Lower leg skin (tissue), 4 donors: ENCODE measurements at regions not wholly inside any gene's neighbourhood (a gene's known extent, or its start where the extent isn't known, plus 50 kb on each side); places are given as distances from the start of the nearest gene placed in this dataset.

ENCODE experiments used
- DNase-seq, 2 donors: peaks; one replicate each; pipeline ENCODE4 v3.0.0-alpha.2; 2019; ENCODE audit warnings: low spot score in 2 of 2
- H3K4me3 ChIP-seq: fragments of 200-600 bp; sonication (generic); 2 replicates; pipeline ENCODE4 v1.5.1; 2017; ENCODE audit warnings: mild to moderate bottlenecking, low read depth; ENCODE audit not compliant: poor library complexity, severe bottlenecking
- CTCF ChIP-seq, 3 donors: fragments of 450-650 bp; IDR thresholded peaks; one replicate each; pipeline ENCODE4 v1.5.1; 2016; ENCODE audit warnings: antibody characterized with exemption in 3 of 3, mild to moderate bottlenecking in 3 of 3, moderate library complexity in 2 of 3
- POLR2A ChIP-seq, 2 donors: fragments of 450-650 bp; IDR thresholded peaks; one replicate each; pipeline ENCODE4 v1.6.1; 2016 to 2017; ENCODE audit warnings: antibody characterized with exemption in 2 of 2, mild to moderate bottlenecking in 1 of 2, moderate library complexity in 1 of 2
- WGBS, 2 donors: methylation state at CpG; one replicate each; pipeline ENCODE4 v1.1.5; 2018; 5-methylcytosine and 5-hydroxymethylcytosine counted together
- intact Hi-C: fragments of 100-400 bp; cut with DNase I; formaldehyde crosslinking; loops from one replicate; pipeline ENCODE4 v1.15.0; 2023; ENCODE audit warnings: low total_unique reads

- peak; percentile 14 to 76 for DNase-seq
- WGBS, 2 donors: 42 to 64% methylated on average over 2 of the region's 2 CpGs
- H3K4me3 ChIP-seq: no peak overlapping the region
- TF ChIP-seq POLR2A (IDR thresholded peaks at IDR 0.05) (no peak), CTCF (IDR thresholded peaks at IDR 0.05) (no peak)
- intact Hi-C loops: no loop called here
These were observed 437.5 kb downstream of the MMUT start for GRCh38 chr6:49025273-49026240.

GRCh38 chr6:49004801-49005200, 458.3 kb downstream of the MMUT start:
- H3K4me3 ChIP-seq: no peak overlapping the region
- DNase-seq: no peak
- intact Hi-C loops: no loop called here
- 60 to 77% methylated on average over 2 of the region's 2 CpGs for WGBS, 2 donors
- TF ChIP-seq CTCF (IDR thresholded peaks at IDR 0.05): no peak
- no peak for TF ChIP-seq POLR2A (IDR thresholded peaks at IDR 0.05)

GRCh38 chr6:49003348-49003747, 459.7 kb downstream of the MMUT start:
- no peak for TF ChIP-seq POLR2A (IDR thresholded peaks at IDR 0.05)
- TF ChIP-seq CTCF (IDR thresholded peaks at IDR 0.05): no peak
- DNase-seq: no peak
- WGBS, 2 donors: 61 to 71% methylated on average over 3 of the region's 3 CpGs

GRCh38 chr6:49001856-49002541, 461.1 kb downstream of the MMUT start:
- no peak for DNase-seq
- H3K4me3 ChIP-seq: no peak overlapping the region
- intact Hi-C loops: no loop called here
- TF ChIP-seq CTCF (IDR thresholded peaks at IDR 0.05) (no peak), POLR2A (IDR thresholded peaks at IDR 0.05) (no peak)

More at GRCh38 chr6:49003348-49003747, 459.7 kb downstream of the MMUT start:
- intact Hi-C loops: no loop called here
- H3K4me3 ChIP-seq: no peak overlapping the region

- H3K4me3 ChIP-seq: no peak overlapping the region
- intact Hi-C loops: no loop called here
- no peak for TF ChIP-seq POLR2A (IDR thresholded peaks at IDR 0.05)
- no peak for TF ChIP-seq CTCF (IDR thresholded peaks at IDR 0.05)
- no peak for DNase-seq
These were observed 464.5 kb downstream of the MMUT start for GRCh38 chr6:48998574-48998973.
